ENCODE measurements at regions not wholly inside any gene's neighbourhood (a gene's known extent, or its start where the extent isn't known, plus 50 kb on each side); places are given as distances from the start of the nearest gene placed in this dataset.

GRCh38 chr7:50251765-50252164 is 52.8 kb upstream of the IKZF1 start:
- TF ChIP-seq CTCF (IDR thresholded peaks at IDR 0.05 in 4 of 5, conservative IDR thresholded peaks at IDR 0.05 in 1 of 5) (no peak), POLR2A (IDR thresholded peaks at IDR 0.05) (no peak)
